ENCODE measurements at regions not wholly inside any gene's neighbourhood (a gene's known extent, or its start where the extent isn't known, plus 50 kb on each side); places are given as distances from the start of the nearest gene placed in this dataset.

DNA sequence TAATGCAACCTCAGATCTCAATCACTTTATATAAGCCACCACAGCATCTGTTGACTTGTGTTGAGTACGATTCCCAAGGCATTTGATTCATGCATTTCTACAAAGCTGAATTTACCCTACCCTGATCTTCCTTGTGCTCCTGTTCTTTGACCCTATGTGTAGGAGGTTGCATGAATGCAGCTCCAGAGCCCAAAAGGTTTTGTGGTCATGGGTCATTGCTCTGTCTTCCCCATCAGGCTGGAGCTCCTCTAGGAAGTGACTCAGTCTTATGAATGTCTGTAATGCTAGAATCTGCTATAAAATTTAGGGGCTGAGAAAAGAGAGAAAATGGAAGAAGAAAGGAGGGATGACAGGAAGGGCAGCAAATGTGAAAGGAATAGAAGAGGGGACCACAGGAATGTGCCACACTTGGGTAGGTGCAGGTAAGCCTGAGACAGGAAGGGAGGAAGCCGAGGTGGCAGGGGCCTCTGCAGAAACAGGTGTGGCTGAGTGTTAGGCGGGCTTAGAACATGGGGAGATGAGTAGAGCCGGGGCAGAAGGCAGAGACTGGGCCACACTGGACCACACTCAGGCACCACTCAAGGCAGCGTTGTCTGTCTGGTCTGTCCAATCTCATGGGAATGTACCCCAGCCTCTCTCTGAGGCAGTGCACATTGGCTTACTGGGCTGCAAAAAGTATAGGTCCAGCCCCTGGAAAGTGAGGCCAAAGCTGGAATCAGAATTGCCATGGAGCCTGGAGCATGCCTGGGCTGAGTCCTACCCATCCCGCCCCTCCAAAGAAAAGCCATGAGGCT is 334.1 kb downstream of the BCL11B start:
- H3K79me2 ChIP-seq (ENCODE audit: insufficient read depth): no peaks in the 10 kb centered on the region
- H4K20me1 ChIP-seq (ENCODE audit: insufficient read depth): no peaks in the 10 kb centered on the region
- no peaks in the 10 kb centered on the region; the same call in 1 of the 2 replicates for H3K27me3 ChIP-seq (ENCODE audit: insufficient read depth)
- WGBS (ENCODE audit: low lambda C conversion rate): 8% methylated on average over 6 of the region's 6 CpGs
- H2AFZ ChIP-seq (ENCODE audit: low read depth): no peak overlapping the region
- H3K9me2 ChIP-seq: no peaks in the 10 kb centered on the region
- POLR2A ChIA-PET: no interaction called here
- no peaks in the 10 kb centered on the region for H3K36me3 ChIP-seq (replicated peaks in 1 of 2; ENCODE audit: control insufficient read depth in 1 of 2, insufficient read depth in 2 of 2, low read length in 1 of 2)
- no peak for DNase-seq
- H3K4me1 ChIP-seq (ENCODE audit: control insufficient read depth in 1 of 2, insufficient read depth in 2 of 2, low read depth in 1 of 2, low read length in 1 of 2): no peaks in the 10 kb centered on the region
- H3K4me3 ChIP-seq (ENCODE audit: low read depth in 2 of 2, low read length in 1 of 2): no peak overlapping the region
- no peaks in the 10 kb centered on the region for H3F3A ChIP-seq (replicated peaks; ENCODE audit: insufficient read depth)
- TF ChIP-seq, protein P1, sequence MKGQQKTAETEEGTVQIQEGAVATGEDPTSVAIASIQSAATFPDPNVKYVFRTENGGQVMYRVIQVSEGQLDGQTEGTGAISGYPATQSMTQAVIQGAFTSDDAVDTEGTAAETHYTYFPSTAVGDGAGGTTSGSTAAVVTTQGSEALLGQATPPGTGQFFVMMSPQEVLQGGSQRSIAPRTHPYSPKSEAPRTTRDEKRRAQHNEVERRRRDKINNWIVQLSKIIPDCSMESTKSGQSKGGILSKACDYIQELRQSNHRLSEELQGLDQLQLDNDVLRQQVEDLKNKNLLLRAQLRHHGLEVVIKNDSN (IDR thresholded peaks at IDR 0.05; ENCODE audit: borderline replicate concordance, low read depth): no peak
- no peak for TF ChIP-seq MXI1 (IDR thresholded peaks at IDR 0.05; ENCODE audit: low read depth, low read length)
- TF ChIP-seq FOSL2 (IDR thresholded peaks at IDR 0.05; ENCODE audit: borderline replicate concordance, low read depth): no peak
- no peak for TF ChIP-seq JUND (IDR thresholded peaks at IDR 0.05)
- no peak for TF ChIP-seq TEAD4 (IDR thresholded peaks at IDR 0.05; ENCODE audit: borderline replicate concordance, insufficient read depth)
- TF ChIP-seq, protein P2, sequence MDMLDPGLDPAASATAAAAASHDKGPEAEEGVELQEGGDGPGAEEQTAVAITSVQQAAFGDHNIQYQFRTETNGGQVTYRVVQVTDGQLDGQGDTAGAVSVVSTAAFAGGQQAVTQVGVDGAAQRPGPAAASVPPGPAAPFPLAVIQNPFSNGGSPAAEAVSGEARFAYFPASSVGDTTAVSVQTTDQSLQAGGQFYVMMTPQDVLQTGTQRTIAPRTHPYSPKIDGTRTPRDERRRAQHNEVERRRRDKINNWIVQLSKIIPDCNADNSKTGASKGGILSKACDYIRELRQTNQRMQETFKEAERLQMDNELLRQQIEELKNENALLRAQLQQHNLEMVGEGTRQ (IDR thresholded peaks at IDR 0.05; ENCODE audit: borderline replicate concordance, low read depth, low read length): no peak
- TF ChIP-seq EP300 (IDR thresholded peaks at IDR 0.05; ENCODE audit: borderline replicate concordance in 1 of 2, low read depth in 1 of 2, low read length in 1 of 2): no peak
- no peak for TF ChIP-seq NRF1 (IDR thresholded peaks at IDR 0.05; ENCODE audit: low read depth, low read length)
- TF ChIP-seq TCF12 (IDR thresholded peaks at IDR 0.05): no peak
- TF ChIP-seq ELF1 (IDR thresholded peaks at IDR 0.05): no peak
- no peak for TF ChIP-seq RXRA (IDR thresholded peaks at IDR 0.05; ENCODE audit: borderline replicate concordance, low read depth)
- TF ChIP-seq GABPA (IDR thresholded peaks at IDR 0.05; ENCODE audit: low read depth): no peak
- TF ChIP-seq GATA2 (CRISPR knock-in tag; IDR thresholded peaks at IDR 0.05): no peak
- TF ChIP-seq, protein P3, sequence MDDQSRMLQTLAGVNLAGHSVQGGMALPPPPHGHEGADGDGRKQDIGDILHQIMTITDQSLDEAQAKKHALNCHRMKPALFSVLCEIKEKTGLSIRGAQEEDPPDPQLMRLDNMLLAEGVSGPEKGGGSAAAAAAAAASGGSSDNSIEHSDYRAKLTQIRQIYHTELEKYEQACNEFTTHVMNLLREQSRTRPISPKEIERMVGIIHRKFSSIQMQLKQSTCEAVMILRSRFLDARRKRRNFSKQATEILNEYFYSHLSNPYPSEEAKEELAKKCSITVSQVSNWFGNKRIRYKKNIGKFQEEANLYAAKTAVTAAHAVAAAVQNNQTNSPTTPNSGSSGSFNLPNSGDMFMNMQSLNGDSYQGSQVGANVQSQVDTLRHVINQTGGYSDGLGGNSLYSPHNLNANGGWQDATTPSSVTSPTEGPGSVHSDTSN (IDR thresholded peaks at IDR 0.05): no peak
- TF ChIP-seq CHD2 (IDR thresholded peaks at IDR 0.05; ENCODE audit: low read length, partially characterized antibody): no peak
- TF ChIP-seq, protein P4, sequence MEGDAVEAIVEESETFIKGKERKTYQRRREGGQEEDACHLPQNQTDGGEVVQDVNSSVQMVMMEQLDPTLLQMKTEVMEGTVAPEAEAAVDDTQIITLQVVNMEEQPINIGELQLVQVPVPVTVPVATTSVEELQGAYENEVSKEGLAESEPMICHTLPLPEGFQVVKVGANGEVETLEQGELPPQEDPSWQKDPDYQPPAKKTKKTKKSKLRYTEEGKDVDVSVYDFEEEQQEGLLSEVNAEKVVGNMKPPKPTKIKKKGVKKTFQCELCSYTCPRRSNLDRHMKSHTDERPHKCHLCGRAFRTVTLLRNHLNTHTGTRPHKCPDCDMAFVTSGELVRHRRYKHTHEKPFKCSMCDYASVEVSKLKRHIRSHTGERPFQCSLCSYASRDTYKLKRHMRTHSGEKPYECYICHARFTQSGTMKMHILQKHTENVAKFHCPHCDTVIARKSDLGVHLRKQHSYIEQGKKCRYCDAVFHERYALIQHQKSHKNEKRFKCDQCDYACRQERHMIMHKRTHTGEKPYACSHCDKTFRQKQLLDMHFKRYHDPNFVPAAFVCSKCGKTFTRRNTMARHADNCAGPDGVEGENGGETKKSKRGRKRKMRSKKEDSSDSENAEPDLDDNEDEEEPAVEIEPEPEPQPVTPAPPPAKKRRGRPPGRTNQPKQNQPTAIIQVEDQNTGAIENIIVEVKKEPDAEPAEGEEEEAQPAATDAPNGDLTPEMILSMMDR (IDR thresholded peaks at IDR 0.05): no peak
- TF ChIP-seq SIN3A (IDR thresholded peaks at IDR 0.05; ENCODE audit: borderline replicate concordance, low read depth, low read length): no peak
- TF ChIP-seq NFIC (IDR thresholded peaks at IDR 0.05; ENCODE audit: borderline replicate concordance): no peak
- no peak for TF ChIP-seq FOXM1 (IDR thresholded peaks at IDR 0.05; ENCODE audit: low read depth)
- no peak overlapping the region for H3K9ac ChIP-seq
- no peaks in the 10 kb centered on the region for H3K9me3 ChIP-seq
- H3K4me2 ChIP-seq: no peak overlapping the region
- CTCF ChIA-PET: no interaction called here
- H3K27ac ChIP-seq (ENCODE audit: low read depth in 2 of 2, low read length in 1 of 2): no peak overlapping the region

Data from SK-N-SH (cell line).